Mucosa of rectum (tissue), 2 donors: ENCODE measurements at regions not wholly inside any gene's neighbourhood (a gene's known extent, or its start where the extent isn't known, plus 50 kb on each side); places are given as distances from the start of the nearest gene placed in this dataset.

Experiments
- H3K27ac ChIP-seq, 2 donors: one replicate each; pipeline ENCODE4 v1.7.0; 2013; ENCODE audit warnings: inconsistent platforms in 2 of 2, low read depth in 2 of 2, low read length in 2 of 2
- H3K27me3 ChIP-seq, 2 donors: one replicate each; pipeline ENCODE4 v1.7.0; 2013; ENCODE audit warnings: low read length in 2 of 2; ENCODE audit not compliant: control insufficient read depth in 2 of 2, insufficient read depth in 2 of 2
- H3K36me3 ChIP-seq, 2 donors: one replicate each; pipeline ENCODE4 v1.7.0; 2013; ENCODE audit warnings: low read length in 2 of 2; ENCODE audit not compliant: control insufficient read depth in 2 of 2, insufficient read depth in 2 of 2
- H3K4me1 ChIP-seq, 2 donors: one replicate each; pipeline ENCODE4 v1.7.0; 2013; ENCODE audit warnings: low read length in 2 of 2, mild to moderate bottlenecking in 1 of 2; ENCODE audit not compliant: control insufficient read depth in 2 of 2, insufficient read depth in 2 of 2
- H3K4me3 ChIP-seq, 2 donors: one replicate each; pipeline ENCODE4 v1.7.0; 2013; ENCODE audit warnings: low read length in 2 of 2
- H3K9ac ChIP-seq, 2 donors: one replicate each; pipeline ENCODE4 v1.7.0; 2013; ENCODE audit warnings: low read length in 2 of 2, low read depth in 1 of 2, mild to moderate bottlenecking in 1 of 2
- H3K9me3 ChIP-seq, 2 donors: one replicate each; pipeline ENCODE4 v1.7.0; 2013; ENCODE audit warnings: low read length in 2 of 2; ENCODE audit not compliant: control insufficient read depth in 2 of 2
- donor health status: healthy.
- donor health status: Normal muscosa, but diverticular disease.

- Histone ChIP-seq H3K4me3 (no peak overlapping the region), H3K9ac (no peak overlapping the region), H3K27ac (no peak overlapping the region), H3K9me3 (no peaks in the 10 kb centered on the region), H3K27me3 (no peaks in the 10 kb centered on the region), H3K4me1 (no peaks in the 10 kb centered on the region), H3K36me3 (no peaks in the 10 kb centered on the region)
Observed at GRCh38 chr20:54856202-54856601, 380.8 kb downstream of the DOK5 start.

GRCh38 chr20:54849741-54850140, 374.3 kb downstream of the DOK5 start:
- H3K4me3 ChIP-seq: no peak overlapping the region
- H3K9me3 ChIP-seq: no peaks in the 10 kb centered on the region

GRCh38 chr20:54848984-54849538, 373.7 kb downstream of the DOK5 start:
- no peak overlapping the region for H3K9ac ChIP-seq
- H3K4me1 ChIP-seq: no peaks in the 10 kb centered on the region
- H3K27me3 ChIP-seq: no peaks in the 10 kb centered on the region
- H3K27ac ChIP-seq: no peak overlapping the region
- no peaks in the 10 kb centered on the region for H3K9me3 ChIP-seq
- no peaks in the 10 kb centered on the region for H3K36me3 ChIP-seq
- no peak overlapping the region for H3K4me3 ChIP-seq

More at GRCh38 chr20:54849741-54850140, 374.3 kb downstream of the DOK5 start:
- Histone ChIP-seq H3K9ac (no peak overlapping the region), H3K27ac (no peak overlapping the region), H3K4me1 (no peaks in the 10 kb centered on the region), H3K27me3 (no peaks in the 10 kb centered on the region), H3K36me3 (no peaks in the 10 kb centered on the region)

- Histone ChIP-seq H3K9me3 (no peaks in the 10 kb centered on the region), H3K9ac (no peak overlapping the region), H3K27ac (no peak overlapping the region), H3K4me3 (no peak overlapping the region), H3K27me3 (no peaks in the 10 kb centered on the region), H3K36me3 (no peaks in the 10 kb centered on the region), H3K4me1 (no peaks in the 10 kb centered on the region)
Observed at GRCh38 chr20:54848262-54848661, 372.9 kb downstream of the DOK5 start.

GRCh38 chr20:54846948-54847347, 371.6 kb downstream of the DOK5 start:
- Histone ChIP-seq H3K27me3 (no peaks in the 10 kb centered on the region), H3K9me3 (no peaks in the 10 kb centered on the region), H3K4me1 (no peaks in the 10 kb centered on the region), H3K27ac (no peak overlapping the region), H3K36me3 (no peaks in the 10 kb centered on the region), H3K9ac (no peak overlapping the region), H3K4me3 (no peak overlapping the region)

GRCh38 chr20:54844346-54844745, 369.0 kb downstream of the DOK5 start:
- Histone ChIP-seq H3K9me3 (no peaks in the 10 kb centered on the region), H3K27me3 (no peaks in the 10 kb centered on the region), H3K4me1 (no peaks in the 10 kb centered on the region), H3K36me3 (no peaks in the 10 kb centered on the region), H3K4me3 (no peak overlapping the region), H3K27ac (no peak overlapping the region), H3K9ac (no peak overlapping the region)

- no peaks in the 10 kb centered on the region for H3K9me3 ChIP-seq
- H3K4me1 ChIP-seq: no peaks in the 10 kb centered on the region
- no peak overlapping the region for H3K27ac ChIP-seq
- H3K9ac ChIP-seq: no peak overlapping the region
- H3K36me3 ChIP-seq: no peaks in the 10 kb centered on the region
- H3K4me3 ChIP-seq: no peak overlapping the region
- H3K27me3 ChIP-seq: no peaks in the 10 kb centered on the region
Observed at GRCh38 chr20:54843865-54844264, 368.5 kb downstream of the DOK5 start.

- H3K36me3 ChIP-seq: no peaks in the 10 kb centered on the region
- H3K27me3 ChIP-seq: no peaks in the 10 kb centered on the region
- H3K4me3 ChIP-seq: no peak overlapping the region
- no peaks in the 10 kb centered on the region for H3K9me3 ChIP-seq
- H3K27ac ChIP-seq: no peak overlapping the region
- no peaks in the 10 kb centered on the region for H3K4me1 ChIP-seq
- no peak overlapping the region for H3K9ac ChIP-seq
Observed at GRCh38 chr20:54843431-54843830, 368.0 kb downstream of the DOK5 start.

- Histone ChIP-seq H3K27ac (no peak overlapping the region), H3K36me3 (no peaks in the 10 kb centered on the region), H3K9ac (no peak overlapping the region), H3K4me3 (no peak overlapping the region), H3K27me3 (no peaks in the 10 kb centered on the region), H3K4me1 (no peaks in the 10 kb centered on the region), H3K9me3 (no peaks in the 10 kb centered on the region)
Observed at GRCh38 chr20:54839224-54839623, 363.8 kb downstream of the DOK5 start.

- H3K36me3 ChIP-seq: no peaks in the 10 kb centered on the region
- no peak overlapping the region for H3K9ac ChIP-seq
- H3K4me1 ChIP-seq: no peaks in the 10 kb centered on the region
- H3K27me3 ChIP-seq: no peaks in the 10 kb centered on the region
- no peaks in the 10 kb centered on the region for H3K9me3 ChIP-seq
- H3K27ac ChIP-seq: no peak overlapping the region
- no peak overlapping the region for H3K4me3 ChIP-seq
Observed at GRCh38 chr20:54837226-54837625, 361.8 kb downstream of the DOK5 start.

- Histone ChIP-seq H3K9ac (no peak overlapping the region), H3K36me3 (no peaks in the 10 kb centered on the region), H3K4me3 (no peak overlapping the region), H3K4me1 (no peaks in the 10 kb centered on the region), H3K9me3 (no peaks in the 10 kb centered on the region), H3K27ac (no peak overlapping the region), H3K27me3 (no peaks in the 10 kb centered on the region)
Observed at GRCh38 chr20:54822386-54822785, 347.0 kb downstream of the DOK5 start.
